T-helper 2 cell treated with Interferon-gamma antibody and Interleukin-4, amounts not matched to agents 5 μg/mL and 100 μg/mL, for 36 hours (primary cell): ENCODE measurements at regions not wholly inside any gene's neighbourhood (a gene's known extent, or its start where the extent isn't known, plus 50 kb on each side); places are given as distances from the start of the nearest gene placed in this dataset.
"Not testable (repeated sequence)": the region's sequence is repeated elsewhere in the genome, so short reads cannot be mapped to it uniquely, and the experiment has no call there.

Experiments used
- DNase-seq: peaks from one replicate; pipeline ENCODE4 v3.0.0; 2021; ENCODE audit warnings: low spot score
- H3K27ac Mint-ChIP-seq: one replicate; pipeline ENCODE4 v1.8.0; 2021; ENCODE audit warnings: mild to moderate bottlenecking, mixed read lengths
- H3K27me3 Mint-ChIP-seq: one replicate; pipeline ENCODE4 v1.8.0; 2021; ENCODE audit warnings: low read depth, mixed read lengths
- H3K36me3 Mint-ChIP-seq: one replicate; pipeline ENCODE4 v1.8.0; 2021; ENCODE audit warnings: low read depth, mixed read lengths
- H3K4me1 Mint-ChIP-seq: one replicate; pipeline ENCODE4 v1.8.0; 2021; ENCODE audit warnings: low read depth, mixed read lengths
- H3K4me3 Mint-ChIP-seq: one replicate; pipeline ENCODE4 v1.8.0; 2022; ENCODE audit warnings: mild to moderate bottlenecking, moderate library complexity, mixed read lengths
- H3K9me3 Mint-ChIP-seq: one replicate; pipeline ENCODE4 v1.8.0; 2021; ENCODE audit warnings: mixed read lengths

DNA sequence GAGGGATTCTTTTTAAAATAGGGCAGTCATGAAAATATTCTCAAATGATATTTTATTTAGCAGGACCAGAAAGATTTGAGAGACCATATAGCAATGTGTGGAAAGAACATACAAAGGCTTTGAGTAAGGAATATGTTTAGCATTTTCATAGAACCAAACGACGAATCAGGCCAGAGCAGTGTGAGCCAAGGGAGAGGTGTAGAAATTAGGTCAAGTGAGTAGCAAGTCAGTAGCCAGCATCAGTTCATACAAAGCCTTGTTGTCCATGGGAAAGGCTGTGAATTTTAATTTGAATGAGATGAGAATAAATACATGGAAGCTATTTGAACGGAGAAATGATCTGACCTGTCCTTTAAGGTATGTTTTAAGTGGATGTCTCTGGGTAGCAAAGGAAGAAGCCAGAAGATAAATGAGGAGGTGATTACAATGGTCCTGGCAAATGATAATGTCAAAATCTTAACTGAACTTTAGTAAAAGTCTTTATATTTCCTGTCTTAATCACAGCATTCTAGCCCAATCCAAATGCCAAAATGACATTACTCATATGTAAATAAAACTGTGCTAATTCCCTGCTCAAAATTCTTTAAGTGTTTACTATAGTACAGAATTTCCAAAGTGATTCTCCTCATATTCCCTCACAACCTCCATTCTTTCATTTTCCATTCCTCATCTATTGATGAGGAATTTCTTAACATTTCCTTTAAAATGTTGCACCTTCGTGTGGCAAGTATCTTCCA is 155.7 kb upstream of the SLIT2 start:
- no peak overlapping the region for H3K4me3 Mint-ChIP-seq
- no peak for DNase-seq
- H3K36me3 Mint-ChIP-seq = no peaks in the 10 kb centered on the region
- H3K4me1 Mint-ChIP-seq = no peaks in the 10 kb centered on the region
- H3K27ac Mint-ChIP-seq = no peak overlapping the region
- peaks cover 22% of the 10 kb centered on the region for H3K9me3 Mint-ChIP-seq
- H3K27me3 Mint-ChIP-seq = no peaks in the 10 kb centered on the region

DNA sequence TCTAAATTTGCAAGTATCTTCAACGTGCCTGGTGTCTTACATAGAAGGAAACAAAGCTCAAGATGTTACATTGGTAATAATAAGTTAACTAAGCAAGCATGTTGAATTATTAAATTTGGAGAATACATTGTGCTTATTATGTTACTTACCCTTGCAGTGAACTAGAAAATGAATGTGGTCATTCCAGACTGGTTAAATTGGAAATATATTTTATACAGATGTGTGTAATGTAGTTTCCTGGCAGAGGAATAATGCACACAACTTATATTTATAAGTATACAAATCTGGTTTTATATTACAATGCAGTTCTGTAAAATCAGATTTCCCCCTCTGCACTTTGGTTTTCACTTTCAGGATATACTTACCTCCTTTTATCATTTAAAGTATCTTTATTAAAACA is 159.9 kb upstream of the SLIT2 start:
- peaks cover 4% of the 10 kb centered on the region for H3K9me3 Mint-ChIP-seq
- DNase-seq = no peak
- H3K27ac Mint-ChIP-seq = no peak overlapping the region
- H3K36me3 Mint-ChIP-seq = no peaks in the 10 kb centered on the region
- H3K4me3 Mint-ChIP-seq = no peak overlapping the region
- no peaks in the 10 kb centered on the region for H3K27me3 Mint-ChIP-seq
- no peaks in the 10 kb centered on the region for H3K4me1 Mint-ChIP-seq

DNA sequence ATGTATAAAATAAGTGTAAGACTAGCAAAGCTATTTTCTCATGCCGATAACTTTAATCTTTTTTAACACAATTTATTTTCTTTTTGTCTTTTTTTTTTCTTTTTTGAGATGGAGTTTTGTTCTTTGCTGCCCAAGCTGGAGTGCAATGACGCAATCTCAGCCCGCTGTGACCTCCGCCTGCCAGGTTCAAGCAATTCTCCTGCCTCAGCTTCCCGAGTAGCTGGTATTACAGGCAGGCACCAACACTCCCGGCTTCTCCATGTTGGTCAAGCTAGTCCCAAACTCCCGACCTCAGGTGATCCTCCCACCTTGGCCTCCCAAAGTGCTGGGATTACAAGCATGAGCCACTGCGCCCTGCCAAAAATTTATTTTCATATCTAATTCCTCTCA is 164.2 kb upstream of the SLIT2 start:
- Mint-ChIP-seq H3K4me3 (no peak overlapping the region), H3K27me3 (no peaks in the 10 kb centered on the region), H3K9me3 (peaks cover 5% of the 10 kb centered on the region), H3K4me1 (no peaks in the 10 kb centered on the region), H3K36me3 (no peaks in the 10 kb centered on the region), H3K27ac (no peak overlapping the region)
- DNase-seq = no peak

DNA sequence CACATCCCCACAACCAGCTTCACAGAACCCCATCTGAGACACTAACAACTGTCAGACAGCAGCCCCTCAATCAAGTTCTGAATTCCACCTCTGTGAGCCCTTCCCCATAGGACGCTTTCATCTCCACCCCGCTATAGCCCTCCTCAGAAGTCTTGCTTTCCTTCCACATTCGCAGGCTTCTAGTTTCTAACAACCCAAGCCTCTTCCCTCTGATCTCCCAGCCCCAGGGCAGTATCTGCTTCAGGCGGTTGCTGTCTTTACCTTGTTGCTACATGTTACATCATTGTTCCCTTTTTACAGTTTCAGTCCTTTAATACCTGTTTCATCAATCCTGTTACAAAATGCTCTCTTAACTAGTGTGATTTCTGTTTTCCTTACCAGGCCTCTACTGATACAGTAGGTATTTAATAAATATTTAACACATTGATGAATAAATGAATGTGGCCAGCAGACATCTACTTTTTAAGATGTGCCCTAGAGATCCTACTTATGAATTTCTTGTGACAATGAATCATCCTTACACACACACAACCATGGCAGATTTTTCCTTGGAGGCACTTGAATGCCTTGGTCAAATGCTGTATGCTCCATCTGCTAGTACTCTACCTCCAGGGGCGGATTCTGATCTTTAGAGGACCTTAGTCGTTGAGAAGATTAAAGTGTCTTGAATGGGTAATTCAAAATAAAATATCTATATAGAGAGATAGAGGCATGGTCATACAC is 164.7 kb upstream of the SLIT2 start:
- DNase-seq = no peak
- H3K36me3 Mint-ChIP-seq = no peaks in the 10 kb centered on the region

DNA sequence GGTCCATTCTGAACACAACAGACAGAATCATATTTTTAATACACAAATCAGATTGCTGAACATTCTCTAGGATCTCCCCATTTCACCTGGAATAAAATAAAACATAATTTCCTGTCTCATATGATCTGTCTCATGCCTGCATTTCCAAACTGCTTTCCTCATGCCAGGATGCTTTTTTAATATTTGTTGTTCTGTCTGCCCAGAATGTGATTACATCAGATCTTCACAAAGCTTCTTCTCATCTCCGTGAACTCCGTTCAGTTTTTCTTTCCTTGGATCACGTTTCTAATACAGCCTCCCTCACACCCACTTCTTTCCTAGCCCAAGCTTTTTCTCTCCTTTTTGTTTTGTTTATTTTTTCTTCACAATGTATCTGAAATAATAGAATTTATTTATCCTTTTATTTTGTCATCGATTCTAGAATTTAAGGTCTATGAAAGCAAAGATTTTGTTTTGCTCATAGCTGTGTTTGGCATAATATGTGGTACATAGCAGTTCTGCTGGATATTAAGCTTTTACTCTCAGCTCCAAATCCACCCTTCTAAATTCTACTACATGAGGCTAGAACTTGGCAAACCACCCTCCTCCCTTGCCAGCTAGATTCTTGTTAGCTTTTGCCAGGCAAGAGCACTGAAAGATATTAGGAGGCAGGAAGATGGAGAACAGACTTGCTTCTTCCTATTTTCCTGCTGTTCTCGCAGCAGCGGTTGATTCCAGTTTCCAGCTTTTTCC is 165.5 kb upstream of the SLIT2 start:
- H3K9me3 Mint-ChIP-seq = peaks cover 11% of the 10 kb centered on the region
- no peaks in the 10 kb centered on the region for H3K4me1 Mint-ChIP-seq
- H3K4me3 Mint-ChIP-seq = no peak overlapping the region
- H3K27ac Mint-ChIP-seq = no peak overlapping the region
- no peaks in the 10 kb centered on the region for H3K27me3 Mint-ChIP-seq
- DNase-seq = no peak
- H3K36me3 Mint-ChIP-seq = no peaks in the 10 kb centered on the region

More for the DNA sequence above, 164.7 kb upstream of the SLIT2 start:
- H3K4me1 Mint-ChIP-seq = no peaks in the 10 kb centered on the region
- no peak overlapping the region for H3K27ac Mint-ChIP-seq
- peaks cover 6% of the 10 kb centered on the region for H3K9me3 Mint-ChIP-seq
- no peak overlapping the region for H3K4me3 Mint-ChIP-seq
- H3K27me3 Mint-ChIP-seq = no peaks in the 10 kb centered on the region

DNA sequence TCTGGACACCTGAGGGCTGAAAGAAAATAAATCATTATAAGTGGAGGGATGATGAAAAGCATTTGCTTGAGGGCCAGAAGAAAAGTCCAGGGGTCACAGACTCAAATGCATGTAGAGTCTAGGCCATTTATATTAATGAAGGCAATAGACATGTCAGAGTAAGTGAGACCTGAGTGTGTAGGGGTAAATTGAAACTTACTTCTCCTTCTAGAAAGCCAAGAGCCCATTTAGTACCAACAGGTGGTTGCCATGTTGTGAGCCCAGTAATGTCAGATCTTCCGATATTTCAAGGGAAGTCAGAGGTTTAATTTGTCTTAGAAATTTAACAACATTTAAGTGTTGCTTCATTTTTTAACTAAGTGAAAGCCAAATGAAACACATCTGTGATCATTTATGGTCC is 166.1 kb upstream of the SLIT2 start:
- no peak for DNase-seq
- no peaks in the 10 kb centered on the region for H3K4me1 Mint-ChIP-seq
- H3K9me3 Mint-ChIP-seq = peaks cover 13% of the 10 kb centered on the region
- H3K27me3 Mint-ChIP-seq = no peaks in the 10 kb centered on the region
- H3K27ac Mint-ChIP-seq = no peak overlapping the region
- no peaks in the 10 kb centered on the region for H3K36me3 Mint-ChIP-seq
- no peak overlapping the region for H3K4me3 Mint-ChIP-seq

DNA sequence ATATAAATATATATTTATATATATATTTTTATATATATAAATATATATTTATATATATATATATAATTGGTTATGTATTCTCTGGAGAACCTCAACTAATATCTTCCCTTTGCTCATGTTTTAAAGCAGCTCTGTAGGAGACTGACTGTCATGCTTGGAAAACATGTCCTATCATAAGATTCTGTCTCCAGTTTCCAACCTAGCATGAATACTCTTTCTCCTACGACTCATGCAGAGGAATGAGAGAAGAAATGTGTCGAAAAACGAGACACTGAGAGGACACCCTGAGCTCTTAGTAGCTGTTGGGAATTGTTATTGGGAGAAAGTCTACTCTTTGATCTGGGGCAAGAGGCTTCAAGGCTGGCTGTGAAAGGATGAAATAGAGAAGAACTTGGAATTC is 166.5 kb upstream of the SLIT2 start:
- H3K9me3 Mint-ChIP-seq = peaks cover 15% of the 10 kb centered on the region
- H3K27ac Mint-ChIP-seq = no peak overlapping the region
- DNase-seq = no peak
- H3K4me3 Mint-ChIP-seq = no peak overlapping the region
- H3K4me1 Mint-ChIP-seq = no peaks in the 10 kb centered on the region
- no peaks in the 10 kb centered on the region for H3K27me3 Mint-ChIP-seq
- H3K36me3 Mint-ChIP-seq = no peaks in the 10 kb centered on the region

DNA sequence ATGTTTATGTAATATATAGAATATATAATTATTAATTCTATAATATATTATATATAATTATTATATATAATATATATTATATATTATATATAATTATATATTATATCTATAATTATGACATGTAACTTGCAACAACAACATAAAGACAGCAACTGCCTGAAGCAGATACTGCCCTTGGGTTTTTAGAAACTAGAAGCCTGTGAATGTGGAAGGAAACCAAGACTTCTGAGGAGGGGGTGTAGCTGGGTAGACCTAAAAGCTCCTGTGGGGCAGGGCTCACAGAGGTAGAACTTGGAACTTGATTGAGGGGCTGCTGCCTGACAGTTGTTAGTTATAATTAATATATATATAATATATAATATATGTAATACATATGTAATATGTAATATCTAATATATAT is 167.2 kb upstream of the SLIT2 start:
- no peak for DNase-seq
- H3K27me3 Mint-ChIP-seq = no peaks in the 10 kb centered on the region
- H3K9me3 Mint-ChIP-seq = peaks cover 15% of the 10 kb centered on the region
- no peaks in the 10 kb centered on the region for H3K4me1 Mint-ChIP-seq
- H3K36me3 Mint-ChIP-seq = no peaks in the 10 kb centered on the region
- H3K4me3 Mint-ChIP-seq = no peak overlapping the region
- H3K27ac Mint-ChIP-seq = no peak overlapping the region

DNA sequence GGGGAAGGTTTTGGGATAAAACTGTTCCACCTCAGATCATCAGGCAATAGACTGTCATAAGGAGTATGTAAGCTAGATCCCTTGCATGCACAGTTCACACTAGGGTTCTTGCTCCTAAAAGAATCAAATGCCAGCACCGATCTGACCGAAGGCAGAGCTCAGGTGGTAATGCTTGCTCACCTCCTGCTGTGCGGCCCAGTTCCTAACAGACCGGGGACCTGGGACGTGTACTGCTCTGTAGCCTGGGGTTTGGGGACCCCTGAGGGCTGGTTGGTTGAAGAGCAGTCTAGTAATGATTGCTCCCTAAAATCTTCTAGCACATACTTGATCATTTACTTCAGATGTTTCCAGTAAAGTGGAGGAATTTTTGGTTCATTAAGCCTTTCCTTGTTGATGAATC is 173.1 kb upstream of the SLIT2 start:
- Mint-ChIP-seq H3K4me3 (no peak overlapping the region), H3K27me3 (no peaks in the 10 kb centered on the region), H3K9me3 (peaks cover 12% of the 10 kb centered on the region), H3K4me1 (no peaks in the 10 kb centered on the region), H3K36me3 (no peaks in the 10 kb centered on the region), H3K27ac (no peak overlapping the region)
- no peak for DNase-seq

DNA sequence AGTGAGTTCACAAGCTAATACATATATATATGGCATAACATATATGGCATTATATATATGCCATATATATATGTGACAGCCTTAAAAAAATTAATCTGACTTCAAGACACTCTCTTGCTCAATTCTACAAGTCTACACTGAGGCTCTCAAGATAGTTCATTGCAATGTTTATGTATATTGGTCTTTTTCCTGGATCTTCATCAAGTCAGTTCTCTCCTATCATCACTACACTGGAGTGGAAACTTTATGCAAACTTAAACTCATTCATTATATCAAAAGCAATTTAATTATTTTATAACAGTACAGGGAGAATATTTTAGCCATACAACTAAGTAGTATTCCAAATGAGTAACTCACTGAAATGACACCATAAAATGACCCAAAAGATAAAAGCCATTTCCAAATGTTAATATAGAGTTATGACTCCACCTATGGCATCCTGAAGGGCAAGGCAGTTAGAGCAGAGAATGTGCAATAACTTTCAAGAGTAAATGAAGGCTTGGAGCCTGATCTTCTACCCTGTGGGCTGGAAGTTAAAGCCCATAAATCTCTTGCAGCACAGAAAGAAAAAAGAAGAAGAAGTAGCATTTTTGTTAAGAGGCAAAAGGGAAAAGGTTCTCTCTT is 176.3 kb upstream of the SLIT2 start:
- Mint-ChIP-seq H3K4me3 (no peak overlapping the region), H3K4me1 (no peaks in the 10 kb centered on the region), H3K9me3 (peaks cover 8% of the 10 kb centered on the region), H3K27me3 (no peaks in the 10 kb centered on the region), H3K27ac (no peak overlapping the region), H3K36me3 (no peaks in the 10 kb centered on the region)
- DNase-seq = no peak

DNA sequence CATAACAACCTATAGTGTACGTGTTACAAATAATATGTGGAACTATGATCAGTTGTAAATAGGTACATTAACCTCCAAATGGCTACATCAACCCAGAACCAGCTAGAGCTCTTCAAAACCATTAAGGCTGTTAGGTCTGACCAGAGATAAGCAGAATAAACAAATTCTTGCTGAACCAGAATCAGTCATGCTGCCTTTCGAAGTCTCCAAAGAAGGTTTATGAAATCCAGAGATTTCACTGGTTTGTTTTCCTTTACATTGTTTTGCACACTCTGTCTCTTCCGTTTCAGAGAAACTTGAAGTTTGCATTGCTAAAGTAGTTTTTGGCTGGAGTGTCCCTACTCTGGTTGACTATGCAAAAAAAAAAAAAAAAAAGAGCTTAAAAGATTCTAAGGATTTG is 177.3 kb upstream of the SLIT2 start:
- Mint-ChIP-seq H3K36me3 (no peaks in the 10 kb centered on the region), H3K27ac (no peak overlapping the region), H3K4me3 (no peak overlapping the region), H3K27me3 (no peaks in the 10 kb centered on the region), H3K9me3 (peaks cover 17% of the 10 kb centered on the region), H3K4me1 (no peaks in the 10 kb centered on the region)
- no peak for DNase-seq

DNA sequence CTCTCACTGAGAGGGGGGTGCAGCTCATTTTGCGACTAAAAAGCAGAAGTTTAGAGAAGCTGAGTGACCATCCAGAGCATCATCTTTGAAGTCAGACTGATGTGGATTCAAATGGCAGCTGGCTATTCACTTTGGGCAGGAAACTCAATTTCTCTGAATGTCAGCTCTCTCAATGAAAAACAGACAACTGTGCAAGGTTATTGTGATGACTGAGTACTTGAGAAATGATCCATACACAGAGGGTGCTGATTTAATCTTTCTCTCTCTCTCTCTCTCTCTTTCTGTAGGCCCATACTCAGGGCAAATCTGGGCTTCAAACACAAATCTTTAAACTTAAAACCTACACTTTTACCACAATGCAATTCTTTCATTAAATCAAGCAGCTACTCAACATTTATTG is 185.8 kb upstream of the SLIT2 start:
- Mint-ChIP-seq H3K4me3 (no peak overlapping the region), H3K36me3 (no peaks in the 10 kb centered on the region), H3K27me3 (no peaks in the 10 kb centered on the region), H3K4me1 (no peaks in the 10 kb centered on the region), H3K9me3 (peaks cover 32% of the 10 kb centered on the region), H3K27ac (no peak overlapping the region)
- DNase-seq = no peak

DNA sequence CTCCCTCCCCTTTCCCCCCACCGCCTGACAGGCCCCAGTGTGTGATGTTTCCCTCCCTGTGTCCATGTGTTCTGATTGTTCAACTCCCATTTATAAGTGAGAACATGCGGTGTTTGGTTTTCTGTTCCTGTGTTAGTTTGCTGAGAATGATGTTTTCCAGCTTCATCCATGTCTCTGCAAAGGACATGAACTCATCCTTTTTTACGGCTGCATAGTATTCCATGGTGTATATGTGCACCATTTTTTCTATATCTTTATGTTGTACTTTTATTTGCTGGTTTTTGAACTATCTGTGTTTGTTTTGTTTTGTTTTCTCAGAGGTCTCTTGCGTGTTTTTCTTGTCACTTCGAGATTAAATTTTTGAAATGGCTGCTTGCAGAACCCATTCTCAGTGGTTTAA is 188.8 kb upstream of the SLIT2 start:
- H3K36me3 Mint-ChIP-seq, H3K4me1 Mint-ChIP-seq, DNase-seq, H3K4me3 Mint-ChIP-seq, H3K27me3 Mint-ChIP-seq, H3K27ac Mint-ChIP-seq: not testable (repeated sequence)
- H3K9me3 Mint-ChIP-seq = peaks cover 18% of the 10 kb centered on the region

DNA sequence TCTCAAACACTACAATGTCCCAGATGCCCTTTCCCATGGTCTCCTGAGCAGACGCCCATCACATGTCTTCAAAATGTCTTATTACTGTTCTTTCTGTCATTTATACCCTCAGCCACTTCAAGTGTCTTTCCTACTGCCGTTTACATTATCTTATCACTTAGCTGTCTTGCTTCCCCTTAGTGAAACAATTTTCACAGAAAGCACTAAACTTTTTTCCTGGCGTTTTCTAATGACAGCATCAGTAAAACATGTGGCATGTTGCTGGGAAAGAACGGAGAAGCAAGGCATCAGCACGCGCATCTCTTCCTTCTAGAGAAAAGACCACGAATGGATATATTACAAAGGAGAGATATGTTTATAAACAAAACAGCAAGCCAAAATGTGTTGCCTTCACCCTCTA is 189.7 kb upstream of the SLIT2 start:
- Mint-ChIP-seq H3K9me3 (peaks cover 26% of the 10 kb centered on the region), H3K27ac (no peak overlapping the region), H3K4me1 (no peaks in the 10 kb centered on the region), H3K4me3 (no peak overlapping the region), H3K27me3 (no peaks in the 10 kb centered on the region), H3K36me3 (no peaks in the 10 kb centered on the region)
- no peak for DNase-seq
